ENCODE measurements at regions not wholly inside any gene's neighbourhood (a gene's known extent, or its start where the extent isn't known, plus 50 kb on each side); places are given as distances from the start of the nearest gene placed in this dataset.
"Not testable (repeated sequence)": the region's sequence is repeated elsewhere in the genome, so short reads cannot be mapped to it uniquely, and the experiment has no call there.

DNA sequence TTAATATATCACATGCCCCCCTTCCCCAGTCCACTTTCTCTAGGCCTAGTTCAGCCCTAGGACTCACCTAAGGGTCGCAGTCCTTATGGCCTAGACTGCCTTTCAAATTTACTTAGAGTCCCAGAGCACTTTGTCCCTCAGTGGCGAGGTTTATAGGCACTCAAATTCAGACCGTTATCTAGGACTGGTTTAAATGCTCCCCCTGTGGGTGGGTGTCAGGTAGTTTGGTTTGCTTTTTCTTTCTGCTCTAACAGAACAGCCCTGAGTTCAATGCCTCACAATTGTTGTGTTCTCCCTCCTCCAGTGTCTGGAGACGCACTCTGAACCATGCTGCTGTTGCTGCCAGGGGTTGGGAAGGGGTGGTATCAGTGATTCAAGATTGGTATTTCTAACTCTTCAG is 317.1 kb downstream of the MAT2B start:
- Mint-ChIP-seq H3K27ac (no peak overlapping the region), H3K4me1 (ENCODE audit: low read depth) (no peaks in the 10 kb centered on the region), H3K9me3 (peaks cover 15% of the 10 kb centered on the region)

DNA sequence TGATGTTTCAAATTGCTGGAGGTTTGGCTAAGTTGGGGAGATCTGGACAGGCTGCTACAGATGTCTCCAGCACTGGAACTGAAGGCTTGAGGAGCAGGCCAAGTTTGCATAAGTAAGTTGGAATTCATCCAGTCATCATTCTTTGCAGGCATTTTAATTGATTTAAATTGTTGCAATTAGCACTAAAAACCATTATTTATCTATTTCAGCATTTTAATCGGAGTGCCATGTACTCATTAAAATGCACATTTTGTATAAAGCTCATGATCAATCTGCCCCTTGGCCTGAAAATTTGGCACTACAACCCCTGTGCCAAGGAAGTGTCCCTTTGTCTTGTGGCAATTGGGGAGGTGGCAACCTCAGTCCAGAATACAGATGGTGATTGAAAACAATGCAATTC is 320.2 kb downstream of the MAT2B start:
- Mint-ChIP-seq H3K4me1 (ENCODE audit: low read depth) (no peaks in the 10 kb centered on the region), H3K9me3 (peaks cover 11% of the 10 kb centered on the region), H3K4me3 (no peak overlapping the region), H3K27me3 (no peaks in the 10 kb centered on the region), H3K27ac (no peak overlapping the region), H3K36me3 (ENCODE audit: low read depth) (no peaks in the 10 kb centered on the region)

More for the DNA sequence above, 317.1 kb downstream of the MAT2B start:
- Mint-ChIP-seq H3K4me3 (no peak overlapping the region), H3K27me3 (no peaks in the 10 kb centered on the region), H3K36me3 (ENCODE audit: low read depth) (no peaks in the 10 kb centered on the region)

DNA sequence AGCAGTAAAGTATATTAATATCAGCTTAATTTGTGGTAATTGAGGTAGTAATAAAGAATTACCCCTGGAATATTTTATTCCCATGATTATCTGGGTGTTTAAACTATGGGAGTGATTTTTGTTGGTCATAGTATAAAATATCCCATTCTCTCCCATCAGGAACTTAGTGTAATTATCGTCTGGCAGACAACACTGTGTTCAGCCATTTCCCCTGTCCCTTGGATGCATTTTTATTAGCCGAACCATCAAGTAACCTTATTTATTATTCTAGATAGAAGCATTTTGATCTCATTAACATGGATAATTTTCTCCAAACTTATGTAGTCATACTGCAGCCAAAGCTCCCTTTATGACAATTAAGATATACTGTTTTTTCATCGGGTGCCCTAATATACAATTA is 320.8 kb downstream of the MAT2B start:
- no peak overlapping the region for H3K27ac Mint-ChIP-seq
- H3K4me1 Mint-ChIP-seq (ENCODE audit: low read depth): no peaks in the 10 kb centered on the region
- H3K27me3 Mint-ChIP-seq: no peaks in the 10 kb centered on the region
- H3K9me3 Mint-ChIP-seq: peaks cover 5% of the 10 kb centered on the region
- H3K4me3 Mint-ChIP-seq: no peak overlapping the region
- no peaks in the 10 kb centered on the region for H3K36me3 Mint-ChIP-seq (ENCODE audit: low read depth)

DNA sequence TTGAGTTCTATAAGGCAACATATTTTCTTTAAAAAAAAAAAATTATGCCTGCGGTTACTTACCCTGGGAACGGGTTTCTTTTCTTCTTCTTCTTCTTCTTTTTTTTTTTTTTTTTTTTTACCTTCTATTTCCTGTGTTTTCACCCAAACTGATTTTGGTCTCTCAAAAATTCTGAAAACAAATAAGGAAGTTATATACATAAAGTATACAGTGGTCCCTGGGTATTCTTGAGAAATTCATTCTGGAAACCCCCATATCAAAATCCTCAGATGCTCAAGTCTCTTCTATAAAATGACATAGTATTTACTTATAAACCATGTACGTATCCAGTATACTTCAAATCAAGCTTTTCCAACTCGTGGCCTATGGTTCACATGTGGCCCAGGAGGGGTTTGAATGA is 326.7 kb downstream of the MAT2B start:
- no peaks in the 10 kb centered on the region for H3K27me3 Mint-ChIP-seq
- H3K9me3 Mint-ChIP-seq: peaks cover 4% of the 10 kb centered on the region
- no peak overlapping the region for H3K4me3 Mint-ChIP-seq
- no peaks in the 10 kb centered on the region for H3K4me1 Mint-ChIP-seq (ENCODE audit: low read depth)
- no peak overlapping the region for H3K27ac Mint-ChIP-seq
- H3K36me3 Mint-ChIP-seq (ENCODE audit: low read depth): no peaks in the 10 kb centered on the region

DNA sequence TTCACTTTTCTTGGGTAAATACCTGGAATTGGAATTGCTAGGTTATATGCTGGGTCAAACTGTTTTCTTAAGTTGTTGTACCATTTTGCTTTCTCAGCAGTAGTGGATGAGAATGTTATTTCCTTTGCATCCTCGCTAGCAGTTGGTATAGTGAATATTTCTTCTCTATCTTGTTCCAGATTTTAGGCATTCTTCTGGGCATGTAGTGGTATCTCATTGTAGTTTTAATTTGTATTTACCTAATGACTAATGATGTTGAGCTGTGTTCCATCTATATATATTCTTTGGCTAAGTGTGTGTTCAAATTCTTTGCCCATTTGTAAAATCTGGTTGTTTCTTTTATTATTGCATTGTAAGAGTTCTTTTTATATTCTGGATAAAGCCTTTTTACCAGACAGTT is 333.3 kb downstream of the MAT2B start:
- Mint-ChIP-seq H3K9me3 (peaks cover 9% of the 10 kb centered on the region), H3K27me3 (no peaks in the 10 kb centered on the region), H3K36me3 (ENCODE audit: low read depth) (no peaks in the 10 kb centered on the region), H3K4me3 (no peak overlapping the region), H3K27ac (no peak overlapping the region), H3K4me1 (ENCODE audit: low read depth) (no peaks in the 10 kb centered on the region)

DNA sequence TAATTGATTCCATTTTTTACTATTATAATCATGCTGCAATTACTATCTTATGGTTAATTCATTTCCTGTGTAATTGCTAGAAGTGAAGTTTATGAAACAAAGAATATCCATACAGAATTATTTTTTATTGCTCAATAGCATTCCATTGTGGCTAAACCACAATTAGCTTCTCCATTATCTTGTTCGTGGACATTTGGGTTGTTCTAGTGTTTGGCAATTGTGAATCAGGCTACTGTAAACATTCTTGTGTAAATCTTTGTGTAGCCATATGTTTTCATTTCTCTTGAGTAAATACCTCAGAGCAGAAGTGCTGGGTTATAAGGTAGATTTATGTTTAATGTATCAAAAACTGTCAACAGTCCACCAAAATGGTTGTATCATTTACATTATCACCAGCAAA is 341.1 kb downstream of the MAT2B start:
- no peak overlapping the region for H3K4me3 Mint-ChIP-seq
- no peaks in the 10 kb centered on the region for H3K4me1 Mint-ChIP-seq (ENCODE audit: low read depth)
- H3K27me3 Mint-ChIP-seq: no peaks in the 10 kb centered on the region
- no peak overlapping the region for H3K27ac Mint-ChIP-seq
- H3K9me3 Mint-ChIP-seq: peaks cover 7% of the 10 kb centered on the region
- H3K36me3 Mint-ChIP-seq (ENCODE audit: low read depth): no peaks in the 10 kb centered on the region

DNA sequence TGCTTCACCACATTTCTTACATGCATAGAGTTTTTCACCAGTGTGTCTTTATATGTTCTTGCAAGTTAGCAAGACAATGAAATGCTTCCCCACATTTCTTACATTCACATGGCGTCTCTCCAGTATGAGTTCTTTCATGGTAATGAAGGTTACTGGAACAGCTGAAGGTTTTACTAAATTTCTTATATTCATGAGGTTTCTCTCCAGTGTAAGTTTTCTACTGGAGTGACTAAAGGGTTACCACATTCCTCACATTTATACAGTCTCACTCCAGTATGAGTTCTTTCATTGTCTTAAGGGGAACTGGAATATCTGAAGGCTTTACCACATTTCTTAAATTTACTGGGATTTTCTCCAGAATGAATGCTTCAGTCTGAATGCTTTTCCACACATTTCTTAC is 350.3 kb downstream of the MAT2B start:
- H3K4me1 Mint-ChIP-seq (ENCODE audit: low read depth): no peaks in the 10 kb centered on the region
- no peak overlapping the region for H3K27ac Mint-ChIP-seq
- H3K27me3 Mint-ChIP-seq: no peaks in the 10 kb centered on the region
- H3K4me3 Mint-ChIP-seq: no peak overlapping the region
- H3K36me3 Mint-ChIP-seq (ENCODE audit: low read depth): no peaks in the 10 kb centered on the region
- peaks cover 21% of the 10 kb centered on the region for H3K9me3 Mint-ChIP-seq

DNA sequence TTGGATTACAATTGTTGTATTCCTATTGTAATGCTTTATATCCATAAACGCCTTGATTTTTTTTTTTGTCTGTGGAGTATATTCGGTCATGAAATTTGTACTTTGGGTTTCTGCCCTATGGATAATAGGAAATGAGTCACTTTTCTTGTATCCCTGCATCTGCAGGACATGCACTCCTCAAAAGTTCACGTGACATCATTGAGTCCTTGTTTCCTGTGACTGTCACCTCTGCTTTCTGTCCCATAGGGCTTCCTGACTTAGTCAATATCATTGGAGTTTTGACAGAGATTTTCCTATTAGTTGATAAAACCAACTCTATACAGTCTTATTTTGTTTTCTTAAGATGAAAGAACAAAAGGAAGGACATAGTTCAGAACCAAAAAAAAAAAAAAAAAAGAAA is 356.3 kb downstream of the MAT2B start:
- no peaks in the 10 kb centered on the region for H3K27me3 Mint-ChIP-seq
- no peak overlapping the region for H3K27ac Mint-ChIP-seq
- H3K9me3 Mint-ChIP-seq: peaks cover 10% of the 10 kb centered on the region
- H3K4me1 Mint-ChIP-seq (ENCODE audit: low read depth): no peaks in the 10 kb centered on the region
- H3K36me3 Mint-ChIP-seq (ENCODE audit: low read depth): no peaks in the 10 kb centered on the region
- no peak overlapping the region for H3K4me3 Mint-ChIP-seq

DNA sequence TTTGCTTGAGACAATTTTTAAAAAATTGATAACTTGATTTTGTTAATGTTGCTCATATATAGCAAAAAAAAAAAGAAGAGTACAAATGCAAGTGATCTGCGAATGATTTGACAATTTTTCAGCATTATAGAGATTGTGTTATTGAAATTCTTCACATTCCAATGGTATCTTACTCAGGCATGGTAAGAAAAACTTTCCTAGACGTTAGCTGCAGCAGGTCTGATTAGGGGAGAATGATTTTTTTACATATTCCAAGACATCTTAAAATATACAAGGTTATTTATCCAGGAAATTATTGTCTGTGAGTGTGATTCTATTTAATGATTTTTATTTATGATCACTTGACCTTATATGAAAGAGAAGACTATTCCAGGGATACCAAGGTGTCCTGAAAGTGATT is 361.9 kb downstream of the MAT2B start:
- H3K27ac Mint-ChIP-seq: no peak overlapping the region

DNA sequence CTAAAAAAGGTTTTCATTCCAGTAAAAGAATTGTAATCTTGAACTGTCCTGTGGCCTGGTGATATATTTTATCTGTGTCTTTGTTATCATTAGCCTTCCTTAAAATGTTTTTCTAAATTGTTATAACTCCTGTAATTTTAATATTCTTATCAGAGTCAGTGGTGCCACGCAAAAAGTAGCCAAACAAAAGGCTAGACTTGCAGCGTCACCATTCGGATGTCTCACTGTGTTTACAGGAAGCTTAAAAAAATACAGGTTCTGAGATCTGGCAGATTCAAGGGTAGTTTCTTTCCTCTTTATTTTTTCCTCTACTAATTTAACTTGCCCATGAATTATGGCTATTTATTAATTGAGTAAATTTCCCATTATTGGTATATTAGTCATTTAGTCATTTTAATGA is 362.3 kb downstream of the MAT2B start:
- no peak overlapping the region for H3K4me3 Mint-ChIP-seq
- no peaks in the 10 kb centered on the region for H3K36me3 Mint-ChIP-seq (ENCODE audit: low read depth)
- no peaks in the 10 kb centered on the region for H3K27me3 Mint-ChIP-seq
- no peaks in the 10 kb centered on the region for H3K4me1 Mint-ChIP-seq (ENCODE audit: low read depth)
- peaks cover 4% of the 10 kb centered on the region for H3K9me3 Mint-ChIP-seq
- no peak overlapping the region for H3K27ac Mint-ChIP-seq

More for the DNA sequence above, 361.9 kb downstream of the MAT2B start:
- H3K27me3 Mint-ChIP-seq: no peaks in the 10 kb centered on the region
- H3K9me3 Mint-ChIP-seq: peaks cover 4% of the 10 kb centered on the region
- H3K4me3 Mint-ChIP-seq: no peak overlapping the region
- no peaks in the 10 kb centered on the region for H3K4me1 Mint-ChIP-seq (ENCODE audit: low read depth)
- H3K36me3 Mint-ChIP-seq (ENCODE audit: low read depth): no peaks in the 10 kb centered on the region

DNA sequence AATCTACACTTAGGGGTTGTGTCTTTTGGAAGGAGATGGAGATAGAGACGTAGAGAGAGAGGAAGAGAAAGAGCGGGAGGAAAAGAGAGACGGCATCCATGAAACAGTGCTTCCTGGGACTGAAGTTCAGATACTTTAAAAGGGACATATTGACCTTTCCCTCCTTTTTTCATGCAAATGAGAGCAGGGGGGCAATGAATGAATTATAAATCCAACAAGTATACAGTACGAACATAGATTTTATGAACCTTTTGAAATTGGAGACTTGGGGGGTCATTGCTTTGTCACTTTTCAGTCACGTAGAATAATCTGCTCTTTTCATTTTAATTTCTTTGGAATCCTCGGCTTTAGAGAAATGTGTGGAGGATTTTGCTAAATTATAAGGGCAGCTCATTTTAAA is 364.2 kb downstream of the MAT2B start:
- no peaks in the 10 kb centered on the region for H3K4me1 Mint-ChIP-seq (ENCODE audit: low read depth)
- no peak overlapping the region for H3K4me3 Mint-ChIP-seq
- H3K36me3 Mint-ChIP-seq (ENCODE audit: low read depth): no peaks in the 10 kb centered on the region
- H3K27me3 Mint-ChIP-seq: no peaks in the 10 kb centered on the region
- H3K9me3 Mint-ChIP-seq: peaks cover 4% of the 10 kb centered on the region
- no peak overlapping the region for H3K27ac Mint-ChIP-seq

DNA sequence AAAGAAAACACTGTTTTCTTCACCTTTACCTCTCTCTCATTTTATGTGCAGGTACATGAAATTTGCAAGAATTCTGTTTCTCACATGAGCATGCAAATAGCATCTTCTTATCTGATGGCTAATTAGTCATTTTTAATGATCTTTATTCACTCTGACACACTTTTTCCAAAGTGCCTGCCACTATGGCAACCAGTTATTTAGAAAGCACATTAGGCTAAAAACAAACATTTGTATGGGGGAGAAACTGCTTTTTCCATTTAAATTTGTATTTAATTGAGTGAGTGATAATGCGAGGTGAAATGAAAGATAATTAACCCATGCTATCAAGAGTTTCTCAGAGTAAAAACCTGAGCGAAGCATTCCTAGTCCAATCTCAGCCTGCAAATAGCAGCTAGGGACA is 365.0 kb downstream of the MAT2B start:
- no peaks in the 10 kb centered on the region for H3K4me1 Mint-ChIP-seq (ENCODE audit: low read depth)
- H3K36me3 Mint-ChIP-seq (ENCODE audit: low read depth): no peaks in the 10 kb centered on the region
- no peak overlapping the region for H3K4me3 Mint-ChIP-seq
- no peak overlapping the region for H3K27ac Mint-ChIP-seq
- no peaks in the 10 kb centered on the region for H3K27me3 Mint-ChIP-seq
- H3K9me3 Mint-ChIP-seq: no peaks in the 10 kb centered on the region

DNA sequence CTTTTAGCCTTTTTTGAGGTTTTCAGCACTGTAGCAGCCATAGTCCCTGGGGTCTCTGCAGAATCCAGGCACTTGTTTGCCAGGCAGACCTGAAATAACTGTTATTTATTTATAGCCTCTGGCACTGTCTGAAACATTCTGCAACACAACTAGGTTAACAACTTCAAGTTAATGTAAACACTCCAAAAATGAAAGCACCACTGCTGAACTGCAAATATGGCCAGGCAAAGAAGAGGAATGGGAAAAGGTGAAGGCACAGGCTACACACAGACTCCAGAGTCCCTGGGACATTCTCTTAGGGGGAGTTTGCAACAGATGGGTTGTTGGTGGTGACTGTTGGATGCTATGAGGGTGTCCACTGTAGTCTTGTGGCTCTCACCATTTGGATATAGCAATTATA is 369.0 kb downstream of the MAT2B start:
- no peaks in the 10 kb centered on the region for H3K4me1 Mint-ChIP-seq (ENCODE audit: low read depth)
- H3K27ac Mint-ChIP-seq: no peak overlapping the region
- no peaks in the 10 kb centered on the region for H3K9me3 Mint-ChIP-seq
- no peaks in the 10 kb centered on the region for H3K27me3 Mint-ChIP-seq
- H3K36me3 Mint-ChIP-seq (ENCODE audit: low read depth): no peaks in the 10 kb centered on the region
- no peak overlapping the region for H3K4me3 Mint-ChIP-seq

DNA sequence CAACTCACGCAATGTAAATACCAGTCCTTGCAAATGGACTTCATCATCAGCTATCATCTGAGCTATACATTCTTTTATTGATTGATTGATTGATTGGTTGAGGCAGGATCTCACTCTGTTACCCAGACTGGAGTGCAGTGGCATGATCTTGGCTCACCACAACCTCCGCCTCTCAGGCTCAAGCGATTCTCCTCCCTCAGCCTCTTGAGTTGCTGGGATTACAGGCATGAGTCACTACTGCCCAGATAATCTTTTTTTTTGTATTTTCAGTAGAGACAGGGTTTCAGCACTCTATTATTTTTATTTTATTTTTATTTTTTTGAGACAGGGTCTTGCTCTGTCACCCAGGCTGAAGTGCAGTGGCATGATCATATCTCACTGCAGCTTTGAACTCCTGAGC is 369.5 kb downstream of the MAT2B start:
- not testable (repeated sequence) for H3K27me3 Mint-ChIP-seq; H3K36me3 Mint-ChIP-seq (ENCODE audit: low read depth); H3K4me3 Mint-ChIP-seq; H3K4me1 Mint-ChIP-seq (ENCODE audit: low read depth); H3K9me3 Mint-ChIP-seq; H3K27ac Mint-ChIP-seq

DNA sequence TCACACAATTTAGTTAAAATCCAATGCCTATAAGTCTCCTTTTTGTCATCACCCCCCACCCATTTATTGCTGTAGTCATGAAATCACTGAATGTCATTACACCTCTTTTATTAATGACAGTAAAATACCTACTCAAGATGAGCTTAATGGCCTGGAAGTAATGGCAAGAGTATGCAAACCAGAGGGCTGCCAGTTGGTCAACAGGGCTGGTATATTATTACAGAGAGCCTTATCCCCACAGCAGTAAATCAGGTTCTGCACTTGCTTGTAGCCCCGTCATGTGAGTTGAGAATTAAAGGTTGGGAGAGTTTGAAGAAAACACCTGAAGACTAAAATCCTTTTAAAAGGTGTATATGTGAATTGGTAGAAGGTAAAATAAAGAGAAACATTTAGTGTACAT is 372.4 kb downstream of the MAT2B start:
- Mint-ChIP-seq H3K36me3 (ENCODE audit: low read depth) (no peaks in the 10 kb centered on the region), H3K4me1 (ENCODE audit: low read depth) (no peaks in the 10 kb centered on the region), H3K9me3 (no peaks in the 10 kb centered on the region), H3K27ac (no peak overlapping the region), H3K27me3 (no peaks in the 10 kb centered on the region), H3K4me3 (no peak overlapping the region)

DNA sequence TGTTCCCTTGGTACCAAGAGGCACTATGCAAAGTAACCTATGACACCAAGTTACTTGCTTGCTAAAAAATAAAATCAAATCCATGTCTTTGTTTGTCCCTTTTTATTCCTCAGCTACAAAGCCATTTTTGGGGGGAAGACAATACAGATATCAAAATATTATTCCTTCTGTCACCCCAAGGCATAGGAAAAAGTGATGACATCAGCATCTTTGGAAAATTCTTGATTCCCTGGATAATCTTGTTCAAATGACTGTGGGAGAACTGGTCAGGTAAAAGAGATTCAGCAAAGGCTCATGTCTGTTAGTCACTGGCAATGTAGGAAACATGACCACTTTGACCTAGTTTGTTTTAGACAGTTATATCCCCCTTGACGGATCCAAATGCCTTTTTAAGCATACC is 373.1 kb downstream of the MAT2B start:
- Mint-ChIP-seq H3K4me3 (no peak overlapping the region), H3K27ac (no peak overlapping the region), H3K36me3 (ENCODE audit: low read depth) (no peaks in the 10 kb centered on the region), H3K9me3 (no peaks in the 10 kb centered on the region), H3K27me3 (no peaks in the 10 kb centered on the region), H3K4me1 (ENCODE audit: low read depth) (no peaks in the 10 kb centered on the region)

DNA sequence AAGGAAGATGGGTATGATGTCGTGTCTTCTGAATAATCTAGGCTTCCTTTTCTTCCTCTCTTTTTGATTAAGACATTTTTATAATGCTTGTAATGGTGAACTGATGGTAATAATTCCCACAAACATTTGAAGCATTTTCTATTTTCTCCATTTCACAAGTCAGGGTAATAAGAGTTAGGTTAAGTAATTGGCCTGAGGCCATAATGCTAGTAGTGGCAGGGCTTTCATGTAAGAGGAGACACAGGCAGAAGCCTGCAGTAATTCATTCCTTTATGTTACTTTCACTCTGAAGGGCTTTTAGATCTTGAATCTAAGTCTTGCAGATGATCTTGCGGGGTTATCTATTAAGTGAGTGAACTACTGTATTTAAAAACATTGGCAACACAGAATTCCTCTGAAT is 374.9 kb downstream of the MAT2B start:
- Mint-ChIP-seq H3K4me3 (no peak overlapping the region), H3K4me1 (ENCODE audit: low read depth) (no peaks in the 10 kb centered on the region), H3K27me3 (no peaks in the 10 kb centered on the region), H3K36me3 (ENCODE audit: low read depth) (no peaks in the 10 kb centered on the region), H3K9me3 (no peaks in the 10 kb centered on the region), H3K27ac (no peak overlapping the region)
